BE2C (cell line): ENCODE measurements at regions not wholly inside any gene's neighbourhood (a gene's known extent, or its start where the extent isn't known, plus 50 kb on each side); places are given as distances from the start of the nearest gene placed in this dataset.

Experiments used
- DNase-seq: peaks from one replicate; pipeline ENCODE4 v3.0.0-alpha.2; 2020
- H3K27me3 ChIP-seq: fragments of 250-450 bp; sonication (Bioruptor Pico); 2 replicates; pipeline ENCODE4 v1.5.1; 2020; ENCODE audit warnings: mild to moderate bottlenecking
- H3K36me3 ChIP-seq: fragments of 250-450 bp; sonication (Bioruptor Pico); 2 replicates; pipeline ENCODE4 v1.5.1; 2020; ENCODE audit warnings: mild to moderate bottlenecking
- H3K4me1 ChIP-seq: fragments of 250-450 bp; sonication (Bioruptor Pico); 2 replicates; pipeline ENCODE4 v1.5.1; 2020
- H3K4me3 ChIP-seq: 2 replicates; pipeline ENCODE4 v1.5.1; 2011; ENCODE audit warnings: low read depth, low read length
- H3K9me3 ChIP-seq: fragments of 250-450 bp; sonication (Bioruptor Pico); 2 replicates; pipeline ENCODE4 v1.5.1; 2020
- TF ChIP-seq, protein P1 (sequence below): IDR thresholded peaks from 2 replicates; pipeline ENCODE4 v1.5.1; 2012; ENCODE audit warnings: mild to moderate bottlenecking, low read depth, low read length

DNA sequence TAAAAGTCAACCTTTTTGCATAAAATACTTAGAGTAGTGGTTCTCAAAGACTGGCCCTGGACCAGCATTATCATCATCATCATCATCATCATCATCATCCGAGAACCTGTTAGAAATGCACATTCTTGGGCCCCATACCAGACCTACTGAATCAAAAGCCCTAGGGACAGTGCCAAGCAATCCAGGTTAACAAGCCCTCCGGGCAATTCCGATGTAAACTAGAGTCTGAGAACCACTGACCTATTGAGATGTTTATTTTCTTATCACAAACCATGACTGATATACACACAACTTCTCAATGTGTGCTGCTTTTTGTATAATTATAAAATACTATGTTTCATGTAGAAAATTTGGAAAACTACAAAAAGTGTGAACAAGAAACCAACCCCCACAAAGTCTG is 133.4 kb upstream of the GATB start:
- H3K4me3 ChIP-seq = no peak overlapping the region
- H3K27me3 ChIP-seq = no peaks in the 10 kb centered on the region
- TF ChIP-seq, protein P1, sequence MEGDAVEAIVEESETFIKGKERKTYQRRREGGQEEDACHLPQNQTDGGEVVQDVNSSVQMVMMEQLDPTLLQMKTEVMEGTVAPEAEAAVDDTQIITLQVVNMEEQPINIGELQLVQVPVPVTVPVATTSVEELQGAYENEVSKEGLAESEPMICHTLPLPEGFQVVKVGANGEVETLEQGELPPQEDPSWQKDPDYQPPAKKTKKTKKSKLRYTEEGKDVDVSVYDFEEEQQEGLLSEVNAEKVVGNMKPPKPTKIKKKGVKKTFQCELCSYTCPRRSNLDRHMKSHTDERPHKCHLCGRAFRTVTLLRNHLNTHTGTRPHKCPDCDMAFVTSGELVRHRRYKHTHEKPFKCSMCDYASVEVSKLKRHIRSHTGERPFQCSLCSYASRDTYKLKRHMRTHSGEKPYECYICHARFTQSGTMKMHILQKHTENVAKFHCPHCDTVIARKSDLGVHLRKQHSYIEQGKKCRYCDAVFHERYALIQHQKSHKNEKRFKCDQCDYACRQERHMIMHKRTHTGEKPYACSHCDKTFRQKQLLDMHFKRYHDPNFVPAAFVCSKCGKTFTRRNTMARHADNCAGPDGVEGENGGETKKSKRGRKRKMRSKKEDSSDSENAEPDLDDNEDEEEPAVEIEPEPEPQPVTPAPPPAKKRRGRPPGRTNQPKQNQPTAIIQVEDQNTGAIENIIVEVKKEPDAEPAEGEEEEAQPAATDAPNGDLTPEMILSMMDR = no peak
- no peaks in the 10 kb centered on the region; the same call in 1 of the 2 replicates for H3K4me1 ChIP-seq
- no peak for DNase-seq
- H3K36me3 ChIP-seq = no peaks in the 10 kb centered on the region
- no peaks in the 10 kb centered on the region for H3K9me3 ChIP-seq

DNA sequence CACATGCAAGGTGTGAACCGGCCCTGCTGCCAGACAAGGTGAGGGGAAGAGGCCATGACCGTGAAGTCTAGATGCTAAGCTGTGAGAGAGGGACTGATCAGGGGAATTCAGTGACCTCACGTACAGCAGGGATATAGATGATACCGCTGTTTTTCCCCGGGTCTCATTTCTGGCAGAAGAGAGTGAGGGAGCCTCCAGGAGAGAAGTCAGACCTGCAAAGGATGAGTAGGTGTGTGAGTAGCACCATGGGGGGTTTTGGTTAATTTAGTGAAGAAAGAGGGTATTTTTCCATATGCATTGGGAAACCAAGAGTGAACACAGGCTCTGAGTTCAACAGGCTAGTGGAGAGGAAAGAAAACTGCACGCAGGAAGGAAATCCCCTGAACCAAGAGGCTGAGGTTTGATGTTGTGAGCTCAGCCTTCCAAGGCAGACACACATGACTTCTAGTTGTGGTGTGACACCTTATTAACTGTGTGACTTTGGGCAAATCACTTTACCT is 127.6 kb upstream of the GATB start:
- no peak overlapping the region for H3K4me3 ChIP-seq
- TF ChIP-seq, protein P1 = no peak
- H3K4me1 ChIP-seq = no peaks in the 10 kb centered on the region
- H3K27me3 ChIP-seq = no peaks in the 10 kb centered on the region
- no peak for DNase-seq
- no peaks in the 10 kb centered on the region for H3K36me3 ChIP-seq
- no peaks in the 10 kb centered on the region for H3K9me3 ChIP-seq

DNA sequence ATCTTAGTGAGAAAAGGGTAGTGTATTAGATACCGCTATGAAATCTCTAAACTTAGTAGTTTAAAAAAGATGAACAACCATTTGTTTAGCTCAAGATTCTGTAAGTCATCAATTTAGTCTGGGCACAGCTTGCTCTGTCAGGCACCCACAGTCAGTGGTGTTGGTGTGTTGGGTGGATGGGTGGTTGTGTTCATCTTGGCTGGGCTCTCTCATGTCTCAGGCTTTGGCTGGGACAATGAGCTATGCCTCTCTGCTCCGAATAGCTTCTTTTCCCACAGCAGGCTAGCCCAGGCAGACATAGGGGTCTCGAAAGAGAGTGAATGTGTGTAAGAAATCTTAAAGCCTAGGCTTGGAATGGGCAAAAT is 127.0 kb upstream of the GATB start:
- DNase-seq = no peak
- no peaks in the 10 kb centered on the region for H3K4me1 ChIP-seq
- TF ChIP-seq, protein P1 = no peak
- H3K27me3 ChIP-seq = no peaks in the 10 kb centered on the region
- H3K9me3 ChIP-seq = no peaks in the 10 kb centered on the region
- H3K4me3 ChIP-seq = no peak overlapping the region
- no peaks in the 10 kb centered on the region for H3K36me3 ChIP-seq

DNA sequence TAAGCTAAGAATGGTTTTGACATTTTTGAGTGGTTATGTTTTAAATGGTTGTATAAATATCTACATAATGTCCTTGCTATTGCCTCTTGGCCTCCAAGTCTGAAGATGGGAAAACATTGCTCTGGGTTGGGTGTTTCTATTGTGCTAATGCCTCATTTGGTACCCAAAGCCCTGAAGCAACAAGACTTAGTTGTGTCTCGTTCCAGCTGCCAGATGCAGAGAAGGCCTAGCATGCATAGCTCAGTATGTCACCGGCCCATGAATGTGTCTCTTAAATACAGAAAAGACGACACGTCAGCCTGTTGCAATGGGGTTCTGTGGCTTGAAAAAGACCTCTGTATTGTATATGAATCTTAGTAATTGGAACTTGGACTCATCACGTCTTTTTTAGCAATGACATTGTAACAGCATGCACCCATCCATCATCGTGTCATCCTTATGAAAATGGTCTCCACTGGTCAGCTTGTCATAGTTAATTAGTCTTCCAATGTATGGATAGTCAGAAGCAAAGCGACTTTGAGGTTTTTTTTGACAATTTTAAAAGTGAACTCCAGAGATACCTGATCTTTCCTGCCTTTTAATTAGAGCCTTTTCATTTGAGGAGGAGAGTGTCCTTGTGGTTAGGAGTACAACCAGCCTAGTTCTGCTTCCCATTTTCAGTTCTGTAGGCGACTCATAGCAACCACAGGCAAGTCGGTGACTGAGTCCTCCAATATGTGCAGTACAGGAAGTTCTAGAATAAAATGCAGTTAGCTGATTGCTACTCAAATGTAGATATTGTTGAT is 126.4 kb upstream of the GATB start:
- Histone ChIP-seq H3K36me3 (no peaks in the 10 kb centered on the region), H3K4me1 (no peaks in the 10 kb centered on the region), H3K4me3 (no peak overlapping the region), H3K9me3 (no peaks in the 10 kb centered on the region), H3K27me3 (no peaks in the 10 kb centered on the region)
- no peak for DNase-seq
- TF ChIP-seq, protein P1 = no peak

DNA sequence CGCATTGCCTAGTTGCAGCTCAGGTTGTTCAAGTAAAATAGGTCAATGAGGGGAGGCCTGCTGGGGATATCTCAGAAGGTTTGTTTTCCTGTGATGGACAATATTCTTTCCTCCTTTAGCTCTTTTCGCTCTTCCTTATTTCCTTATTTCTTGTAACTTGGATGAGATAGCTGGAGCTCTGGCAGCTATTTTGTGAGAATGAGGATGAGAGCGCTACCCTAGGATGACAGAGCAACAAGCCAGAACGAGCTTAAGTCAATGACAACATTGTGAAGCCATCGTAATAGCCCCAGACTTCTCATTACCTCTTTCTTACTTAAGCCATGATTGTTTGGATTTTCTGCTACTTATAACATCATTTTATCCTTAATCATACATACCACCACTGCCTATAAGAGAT is 124.3 kb upstream of the GATB start:
- no peaks in the 10 kb centered on the region for H3K9me3 ChIP-seq
- no peak overlapping the region for H3K4me3 ChIP-seq
- TF ChIP-seq, protein P1 = no peak
- no peaks in the 10 kb centered on the region for H3K36me3 ChIP-seq
- no peak for DNase-seq
- no peaks in the 10 kb centered on the region for H3K27me3 ChIP-seq
- no peaks in the 10 kb centered on the region for H3K4me1 ChIP-seq

DNA sequence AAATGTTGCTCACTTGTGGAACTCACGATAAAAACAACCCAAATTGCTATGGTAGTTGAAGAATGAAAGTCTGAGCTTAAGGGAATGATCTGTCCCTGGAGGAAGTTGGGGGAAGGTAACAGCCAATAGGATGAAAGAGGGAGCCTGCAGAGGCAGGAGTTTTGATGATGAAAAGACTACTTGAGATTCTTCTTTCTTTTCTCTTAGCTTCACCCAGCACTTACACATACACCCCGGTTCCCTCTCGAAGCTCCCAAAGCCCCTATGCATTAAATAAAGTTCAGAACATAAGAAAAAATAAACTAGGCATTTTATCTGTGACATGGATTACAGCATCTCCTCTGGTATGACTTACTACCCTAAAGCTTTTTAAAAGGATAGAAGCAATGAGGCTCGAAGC is 122.9 kb upstream of the GATB start:
- no peak overlapping the region for H3K4me3 ChIP-seq
- DNase-seq = no peak
- H3K27me3 ChIP-seq = no peaks in the 10 kb centered on the region
- no peaks in the 10 kb centered on the region for H3K9me3 ChIP-seq
- TF ChIP-seq, protein P1 = no peak
- H3K36me3 ChIP-seq = no peaks in the 10 kb centered on the region
- no peaks in the 10 kb centered on the region for H3K4me1 ChIP-seq
